ENCODE measurements at regions not wholly inside any gene's neighbourhood (a gene's known extent, or its start where the extent isn't known, plus 50 kb on each side); places are given as distances from the start of the nearest gene placed in this dataset.
"Not testable (repeated sequence)": the region's sequence is repeated elsewhere in the genome, so short reads cannot be mapped to it uniquely, and the experiment has no call there.

GRCh38 chr2:150327564-150328489 lies 159.6 kb downstream of the RND3 start:
- DNase-seq (ENCODE audit: low spot score), result no peak
- in situ Hi-C loops (cut with MboI; ENCODE audit: low pct_unique_long_range_greater_than_20kb, low sequenced_read_pairs, unreplicated experiment), result no loop called here

GRCh38 chr2:150325656-150326314 lies 161.7 kb downstream of the RND3 start:
- no peak for DNase-seq (ENCODE audit: low spot score)
- in situ Hi-C loops (cut with MboI; ENCODE audit: low pct_unique_long_range_greater_than_20kb, low sequenced_read_pairs, unreplicated experiment), result no loop called here
- no peak for TF ChIP-seq CTCF (IDR thresholded peaks at IDR 0.05; ENCODE audit: extremely low read depth, insufficient read depth, missing control alignments)

More at GRCh38 chr2:150327564-150328489, 159.6 kb downstream of the RND3 start:
- no peak for TF ChIP-seq CTCF (IDR thresholded peaks at IDR 0.05; ENCODE audit: extremely low read depth, insufficient read depth, missing control alignments)

DNA sequence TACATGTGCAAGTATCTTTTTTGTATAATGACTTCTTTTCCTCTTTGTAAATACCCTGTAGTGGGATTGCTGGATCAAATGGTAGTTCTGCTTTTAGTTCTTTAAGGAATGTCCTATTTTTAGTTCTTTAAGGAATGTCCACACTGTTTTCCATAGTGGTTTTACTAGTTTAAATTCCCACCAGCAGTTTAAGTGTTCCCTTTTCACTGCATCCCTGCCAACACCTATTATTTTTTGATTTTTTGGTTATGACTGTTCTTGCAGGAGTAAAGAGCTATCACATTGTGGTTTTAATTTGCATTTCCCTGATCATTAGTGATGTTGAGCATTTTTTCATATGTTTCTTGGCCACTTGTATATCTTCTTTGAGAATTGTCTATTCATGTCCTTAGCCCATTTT lies 164.4 kb downstream of the RND3 start:
- DNase-seq (ENCODE audit: low spot score); in situ Hi-C loops (cut with MboI; ENCODE audit: low pct_unique_long_range_greater_than_20kb, low sequenced_read_pairs, unreplicated experiment): not testable (repeated sequence)

- no peak for TF ChIP-seq CTCF (IDR thresholded peaks at IDR 0.05; ENCODE audit: extremely low read depth, insufficient read depth, missing control alignments)
- DNase-seq (ENCODE audit: low spot score), result no peak
- in situ Hi-C loops (cut with MboI; ENCODE audit: low pct_unique_long_range_greater_than_20kb, low sequenced_read_pairs, unreplicated experiment), result no loop called here
Measured at GRCh38 chr2:150320608-150321007, 166.9 kb downstream of the RND3 start.

GRCh38 chr2:150319658-150320555 lies 167.6 kb downstream of the RND3 start:
- no peak for TF ChIP-seq CTCF (IDR thresholded peaks at IDR 0.05; ENCODE audit: extremely low read depth, insufficient read depth, missing control alignments)
- no peak for DNase-seq (ENCODE audit: low spot score)
- in situ Hi-C loops (cut with MboI; ENCODE audit: low pct_unique_long_range_greater_than_20kb, low sequenced_read_pairs, unreplicated experiment), result no loop called here

- no peak for DNase-seq (ENCODE audit: low spot score)
Measured at GRCh38 chr2:150319085-150319484, 168.4 kb downstream of the RND3 start.

More at GRCh38 chr2:150319085-150319484, 168.4 kb downstream of the RND3 start:
- no peak for TF ChIP-seq CTCF (IDR thresholded peaks at IDR 0.05; ENCODE audit: extremely low read depth, insufficient read depth, missing control alignments)
- in situ Hi-C loops (cut with MboI; ENCODE audit: low pct_unique_long_range_greater_than_20kb, low sequenced_read_pairs, unreplicated experiment), result no loop called here

Data from GM13977 (cell line).